Ammon's horn (tissue), 1 donor: ENCODE measurements at regions not wholly inside any gene's neighbourhood (a gene's known extent, or its start where the extent isn't known, plus 50 kb on each side); places are given as distances from the start of the nearest gene placed in this dataset.
A peak's percentile ranks its signal among the peaks of the same experiment; 100 is the strongest.

ENCODE experiments used
- DNase-seq: peaks from one replicate; pipeline ENCODE4 v3.0.0-alpha.2; 2016; ENCODE audit warnings: low spot score

- DNase-seq: no peak
These were observed 58.1 kb downstream of the TUSC7 start for GRCh38 chr3:116767726-116768125.

DNA sequence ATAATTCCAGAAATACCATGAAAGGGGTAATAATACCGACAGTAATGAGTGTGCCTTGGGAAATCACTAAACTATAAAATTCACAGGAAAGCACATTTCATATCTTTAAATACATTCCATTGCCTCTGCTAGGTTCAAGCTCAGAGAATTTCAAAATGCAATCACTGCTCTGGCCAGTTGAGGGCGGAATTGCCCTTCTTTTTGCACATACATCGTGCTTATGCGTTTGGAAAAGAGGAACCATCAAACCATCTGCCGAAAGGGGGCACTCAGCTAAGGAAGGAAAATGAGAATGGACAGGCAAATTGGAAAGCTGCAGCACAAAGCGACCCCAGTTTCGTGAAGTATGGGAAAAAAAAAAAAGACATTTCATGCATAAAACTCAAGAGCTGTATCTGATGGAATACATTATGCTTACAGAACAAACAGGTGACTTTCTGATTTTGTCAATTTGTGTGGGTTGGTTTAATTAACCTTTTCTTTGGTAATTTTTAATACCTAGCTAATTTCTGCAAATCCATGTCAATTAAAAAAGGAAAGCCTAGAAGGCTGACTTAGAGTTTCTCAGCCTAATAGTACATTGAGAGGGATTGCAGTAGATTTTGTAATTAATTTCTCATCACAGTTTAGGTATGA is 61.4 kb downstream of the TUSC7 start:
- DNase-seq: peak; percentile 94

DNA sequence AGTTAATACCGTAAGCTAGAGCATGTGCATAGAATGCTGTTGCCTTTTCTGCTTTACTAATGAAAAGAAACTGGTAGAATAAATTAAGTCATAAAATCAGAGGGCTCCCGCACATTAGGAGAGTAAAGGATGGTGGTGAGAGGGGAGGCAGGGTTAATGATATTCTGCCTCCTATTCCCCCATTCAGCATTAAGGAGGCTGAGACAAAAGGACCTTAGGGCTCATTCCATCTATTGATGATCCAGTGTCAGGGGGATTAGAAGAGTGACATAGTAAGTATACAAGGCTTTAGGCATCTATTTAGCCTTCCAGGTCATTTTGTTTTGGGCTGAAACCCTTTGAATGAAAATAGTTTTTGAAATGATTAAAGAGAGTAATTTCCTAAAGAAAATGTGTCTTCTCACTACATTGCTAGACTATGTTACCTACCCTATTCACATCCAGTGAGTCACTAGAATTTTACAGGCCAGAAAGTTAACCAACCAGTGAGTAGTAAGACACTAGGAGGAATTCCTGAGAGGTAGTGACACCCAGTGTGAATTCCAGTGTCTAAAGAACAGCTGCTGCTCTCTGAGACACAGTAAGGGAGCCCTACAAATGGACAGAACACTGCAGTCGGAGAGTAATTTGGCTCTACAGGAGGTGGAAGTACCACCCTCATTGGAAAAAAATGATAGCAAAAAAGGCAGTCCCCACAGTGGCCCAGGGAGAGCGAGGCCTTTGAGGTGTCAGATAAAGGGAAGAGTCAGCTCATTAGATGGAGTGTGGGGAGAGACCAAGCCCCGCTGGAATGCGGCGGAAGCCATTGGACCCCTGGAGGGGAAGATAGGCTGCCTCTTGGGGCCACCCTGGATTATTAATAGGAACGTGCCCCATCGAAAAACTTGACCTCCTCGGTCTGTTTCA is 67.6 kb downstream of the TUSC7 start:
- no peak for DNase-seq

GRCh38 chr3:116785226-116785625 is 75.6 kb downstream of the TUSC7 start:
- no peak for DNase-seq

- DNase-seq: no peak
These were observed 93.1 kb downstream of the TUSC7 start for GRCh38 chr3:116802651-116803050.

GRCh38 chr3:116806351-116806750 is 96.8 kb downstream of the TUSC7 start:
- no peak for DNase-seq

- DNase-seq: no peak
These were observed 99.1 kb downstream of the TUSC7 start for GRCh38 chr3:116808725-116809124.

DNA sequence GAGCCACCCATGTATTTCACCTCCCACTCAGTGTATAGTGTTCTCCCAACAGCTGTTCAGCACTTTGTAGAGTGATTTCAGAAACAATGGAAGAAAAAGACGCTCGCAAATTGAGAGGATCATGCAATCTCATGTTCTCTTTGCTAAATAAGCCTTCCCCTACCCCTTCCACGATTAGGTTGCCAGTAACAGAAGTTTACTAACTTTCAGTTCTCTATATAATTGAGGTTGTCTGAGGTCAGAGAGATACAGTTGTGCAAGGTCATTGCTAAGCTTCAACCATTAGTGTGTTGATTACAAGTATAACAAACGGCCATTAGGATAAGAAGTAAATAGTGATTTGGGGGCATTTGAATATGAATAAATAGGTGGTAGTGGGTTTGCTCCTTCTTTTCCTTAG is 99.6 kb downstream of the TUSC7 start:
- no peak for DNase-seq

DNA sequence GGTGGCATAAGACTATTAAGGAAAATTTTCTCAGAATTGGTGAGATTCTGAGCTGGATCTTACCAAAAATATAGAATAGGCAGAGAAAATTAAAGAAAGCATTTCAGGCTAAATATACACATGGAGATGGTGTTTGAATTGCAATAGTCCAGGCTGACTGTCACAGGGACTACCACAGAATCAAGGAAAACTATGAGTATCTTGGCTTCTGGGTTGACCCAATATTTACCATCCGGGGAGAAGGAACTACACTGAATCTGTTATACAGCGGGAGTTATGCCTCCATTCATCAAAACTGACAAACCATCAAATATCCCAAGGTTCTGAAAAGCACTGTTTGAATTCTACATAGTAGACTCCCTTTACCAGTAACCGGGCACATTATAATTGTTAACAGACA is 102.2 kb downstream of the TUSC7 start:
- DNase-seq: no peak

GRCh38 chr3:116812949-116813348 is 103.4 kb downstream of the TUSC7 start:
- DNase-seq: no peak

- no peak for DNase-seq
These were observed 105.7 kb downstream of the TUSC7 start for GRCh38 chr3:116815321-116815720.

DNA sequence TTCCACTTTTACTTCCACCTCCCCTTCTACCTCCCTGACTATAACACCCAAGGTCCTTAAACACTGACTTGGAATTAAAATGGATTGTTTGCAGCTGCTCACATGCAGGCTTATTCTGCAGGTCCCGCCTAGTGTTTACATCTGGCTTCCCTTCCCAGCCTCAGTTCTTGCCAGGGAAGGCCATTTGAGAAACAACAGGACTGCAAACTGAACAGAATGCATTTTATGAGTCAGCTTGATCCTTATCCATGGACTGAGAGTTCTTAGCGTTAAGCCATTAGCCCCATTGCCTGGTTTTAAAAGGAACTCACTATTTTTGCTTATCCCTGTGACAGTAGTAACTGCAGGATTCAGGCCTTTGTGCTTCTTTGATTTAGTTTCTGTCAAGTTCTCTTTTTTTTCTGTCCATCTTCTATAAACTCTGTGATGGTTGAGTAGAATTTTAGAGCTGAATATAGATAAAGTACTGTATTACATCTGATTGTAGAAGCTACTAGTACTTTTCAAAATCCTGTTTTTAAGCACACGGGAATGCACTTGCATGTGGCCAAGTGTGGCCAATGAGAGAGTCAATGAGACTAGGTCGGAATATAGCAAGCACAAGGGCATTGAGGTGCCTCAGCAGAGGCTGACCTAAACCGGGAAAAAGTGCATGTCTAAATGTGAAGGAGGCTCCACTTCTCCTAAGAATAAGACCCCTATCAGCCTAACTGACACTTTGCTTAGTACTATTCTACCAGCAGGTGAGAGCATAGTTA is 106.4 kb downstream of the TUSC7 start:
- DNase-seq: peak; percentile 27

DNA sequence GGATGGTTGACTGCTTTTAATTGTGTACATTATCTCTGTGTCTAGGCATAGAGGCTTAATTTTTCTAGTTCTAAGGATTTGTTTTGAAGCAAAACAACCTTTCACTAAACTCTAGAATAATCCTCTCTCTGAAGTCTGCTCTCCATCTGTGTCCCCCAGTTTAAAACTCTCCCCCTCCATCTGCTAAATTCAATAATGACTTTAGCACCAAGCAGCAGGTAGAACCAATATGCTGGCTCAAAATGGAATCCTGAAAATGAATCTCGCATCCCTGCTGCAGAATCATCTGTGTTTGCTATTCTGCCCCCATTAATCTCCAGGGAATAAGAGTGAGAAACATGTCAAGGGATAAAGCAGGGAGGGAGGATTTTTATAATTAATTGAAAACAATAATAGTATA is 111.8 kb downstream of the TUSC7 start:
- no peak for DNase-seq

GRCh38 chr3:116824208-116824607 is 114.6 kb downstream of the TUSC7 start:
- no peak for DNase-seq

GRCh38 chr3:116833202-116833601 is 123.6 kb downstream of the TUSC7 start:
- DNase-seq: no peak

GRCh38 chr3:116834816-116835215 is 125.2 kb downstream of the TUSC7 start:
- DNase-seq: no peak

DNA sequence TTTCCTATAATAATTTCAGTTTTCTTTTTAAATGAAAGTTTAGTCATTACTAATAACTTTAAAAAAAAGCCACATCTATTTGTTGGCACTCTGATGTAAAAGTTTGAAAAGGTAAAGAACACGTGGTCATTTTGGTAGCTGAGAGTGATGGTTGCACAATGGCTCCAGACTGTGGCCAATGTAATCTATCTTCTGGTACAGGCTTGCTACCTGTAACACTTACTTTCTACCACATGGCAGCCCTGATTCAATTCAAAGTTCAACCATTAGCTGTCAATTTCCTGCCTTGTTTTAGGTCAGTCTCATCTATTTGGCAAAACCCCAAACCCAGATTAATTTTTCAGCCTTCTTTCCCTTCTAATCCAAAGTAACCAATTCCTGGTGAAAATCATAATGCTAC is 126.1 kb downstream of the TUSC7 start:
- no peak for DNase-seq

- no peak for DNase-seq
These were observed 126.7 kb downstream of the TUSC7 start for GRCh38 chr3:116836286-116836685.

GRCh38 chr3:116837483-116837882 is 127.9 kb downstream of the TUSC7 start:
- DNase-seq: no peak

- no peak for DNase-seq
These were observed 131.6 kb downstream of the TUSC7 start for GRCh38 chr3:116841003-116841735.

DNA sequence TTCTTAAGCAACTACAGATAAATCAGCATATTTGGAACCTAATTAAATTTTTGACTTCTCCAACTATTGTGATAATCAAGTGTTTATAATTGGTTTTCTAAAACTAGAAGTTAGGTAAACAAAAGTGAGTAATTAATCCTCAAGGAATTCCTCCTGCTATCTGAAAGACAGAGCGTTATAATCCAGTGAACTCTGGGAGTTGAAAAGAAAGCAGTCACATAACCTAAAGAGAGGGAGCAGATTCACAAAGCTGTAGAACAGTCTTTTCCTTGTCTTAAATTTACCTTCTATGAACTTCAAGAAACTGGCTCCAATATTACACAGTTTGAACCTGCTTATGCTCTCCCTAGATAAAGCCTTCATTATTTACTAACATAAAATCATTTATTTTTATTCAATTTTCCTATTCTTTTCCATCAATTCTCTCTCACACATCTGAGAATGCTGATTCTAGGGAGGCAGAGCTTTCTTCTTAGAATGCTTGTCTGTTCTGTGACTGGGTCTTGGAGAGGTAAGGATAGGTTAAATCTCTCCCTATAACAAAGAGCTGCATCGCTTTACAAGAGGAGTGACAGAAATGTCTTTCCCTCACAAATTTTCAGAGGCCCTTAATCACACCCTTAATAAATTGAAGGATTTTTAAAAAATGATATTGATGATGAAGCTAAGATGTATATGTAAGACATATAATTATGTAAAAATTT is 132.8 kb downstream of the TUSC7 start:
- DNase-seq: no peak
